ENCODE measurements at regions not wholly inside any gene's neighbourhood (a gene's known extent, or its start where the extent isn't known, plus 50 kb on each side); places are given as distances from the start of the nearest gene placed in this dataset.

- TF ChIP-seq CTCF (conservative IDR thresholded peaks at IDR 0.05; ENCODE audit: low read depth, low read length) (no peak), EZH2 (IDR thresholded peaks at IDR 0.05; ENCODE audit: borderline replicate concordance, low read depth, low read length, poor library complexity, severe bottlenecking) (no peak)
Observed at GRCh38 chr3:67821135-67821534, 166.7 kb upstream of the SUCLG2 start.
